ENCODE measurements at regions not wholly inside any gene's neighbourhood (a gene's known extent, or its start where the extent isn't known, plus 50 kb on each side); places are given as distances from the start of the nearest gene placed in this dataset.

DNA sequence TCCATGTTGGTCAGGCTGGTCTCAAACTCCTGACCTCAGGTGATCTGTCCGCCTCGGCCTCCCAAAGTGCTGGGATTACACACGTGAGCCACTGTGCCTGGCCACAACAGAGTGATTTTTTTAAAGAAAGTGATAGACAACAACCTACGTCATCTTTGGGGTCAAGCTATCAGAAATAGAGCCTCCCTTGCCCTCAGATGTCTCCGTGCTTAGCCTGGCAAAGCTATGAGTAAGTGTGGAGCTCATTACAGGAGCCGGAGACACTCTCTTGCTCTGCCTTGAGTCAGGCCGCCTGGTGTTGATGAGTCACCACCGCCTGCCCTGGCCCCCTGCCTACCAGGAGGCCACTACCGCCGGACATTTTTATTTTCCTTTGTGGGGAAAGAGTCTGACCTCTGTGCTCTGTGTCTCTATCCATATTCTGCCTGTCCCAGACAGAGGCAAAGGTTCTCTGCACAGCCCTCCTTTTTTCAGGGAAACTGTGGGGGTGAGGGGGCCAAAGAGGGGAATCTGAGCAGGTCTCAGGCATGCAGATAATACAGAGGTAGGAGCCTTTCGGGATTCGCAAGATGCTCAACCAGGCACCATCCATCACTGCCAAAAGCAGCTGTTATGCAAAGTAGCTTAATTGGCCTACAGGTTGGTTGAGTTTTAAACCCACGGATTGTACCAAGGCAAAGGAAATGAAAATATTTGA is 123.7 kb upstream of the CPEB4 start (continued):
- no peak for TF ChIP-seq FOXP1 (IDR thresholded peaks at IDR 0.05)
- TF ChIP-seq FOXP1 (CRISPR knock-in tag; IDR thresholded peaks at IDR 0.05), result peak; percentile 61
- TF ChIP-seq TEAD2 (CRISPR knock-in tag; IDR thresholded peaks at IDR 0.05), result no peak
- peak; percentile 14; the same call in 1 of the 2 replicates for TF ChIP-seq YEATS4 (CRISPR knock-in tag; IDR thresholded peaks at IDR 0.05; ENCODE audit: borderline replicate concordance)
- TF ChIP-seq HDAC1 (CRISPR knock-in tag; IDR thresholded peaks at IDR 0.05), result no peak
- peak; percentile 95 for TF ChIP-seq JUND (CRISPR knock-in tag; IDR thresholded peaks at IDR 0.05)
- TF ChIP-seq, protein P1, sequence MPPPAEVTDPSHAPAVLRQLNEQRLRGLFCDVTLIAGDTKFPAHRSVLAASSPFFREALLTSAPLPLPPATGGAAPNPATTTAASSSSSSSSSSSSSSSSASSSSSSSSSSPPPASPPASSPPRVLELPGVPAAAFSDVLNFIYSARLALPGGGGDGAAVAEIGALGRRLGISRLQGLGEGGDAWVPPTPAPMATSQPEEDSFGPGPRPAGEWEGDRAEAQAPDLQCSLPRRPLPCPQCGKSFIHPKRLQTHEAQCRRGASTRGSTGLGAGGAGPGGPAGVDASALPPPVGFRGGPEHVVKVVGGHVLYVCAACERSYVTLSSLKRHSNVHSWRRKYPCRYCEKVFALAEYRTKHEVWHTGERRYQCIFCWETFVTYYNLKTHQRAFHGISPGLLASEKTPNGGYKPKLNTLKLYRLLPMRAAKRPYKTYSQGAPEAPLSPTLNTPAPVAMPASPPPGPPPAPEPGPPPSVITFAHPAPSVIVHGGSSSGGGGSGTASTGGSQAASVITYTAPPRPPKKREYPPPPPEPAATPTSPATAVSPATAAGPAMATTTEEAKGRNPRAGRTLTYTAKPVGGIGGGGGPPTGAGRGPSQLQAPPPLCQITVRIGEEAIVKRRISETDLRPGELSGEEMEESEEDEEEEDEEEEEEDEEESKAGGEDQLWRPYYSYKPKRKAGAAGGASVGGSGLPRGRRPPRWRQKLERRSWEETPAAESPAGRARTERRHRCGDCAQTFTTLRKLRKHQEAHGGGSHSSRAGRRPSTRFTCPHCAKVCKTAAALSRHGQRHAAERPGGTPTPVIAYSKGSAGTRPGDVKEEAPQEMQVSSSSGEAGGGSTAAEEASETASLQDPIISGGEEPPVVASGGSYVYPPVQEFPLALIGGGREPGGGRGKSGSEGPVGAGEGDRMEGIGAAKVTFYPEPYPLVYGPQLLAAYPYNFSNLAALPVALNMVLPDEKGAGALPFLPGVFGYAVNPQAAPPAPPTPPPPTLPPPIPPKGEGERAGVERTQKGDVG (CRISPR knock-in tag; IDR thresholded peaks at IDR 0.05; ENCODE audit: borderline replicate concordance), result no peak
- TF ChIP-seq ETV5 (CRISPR knock-in tag; IDR thresholded peaks at IDR 0.05; ENCODE audit: borderline replicate concordance), result peak; percentile 83
- TF ChIP-seq FIP1L1 (IDR thresholded peaks at IDR 0.05; ENCODE audit: borderline replicate concordance, insufficient read depth, low read depth, low read length), result no peak
- TF ChIP-seq, protein P2, sequence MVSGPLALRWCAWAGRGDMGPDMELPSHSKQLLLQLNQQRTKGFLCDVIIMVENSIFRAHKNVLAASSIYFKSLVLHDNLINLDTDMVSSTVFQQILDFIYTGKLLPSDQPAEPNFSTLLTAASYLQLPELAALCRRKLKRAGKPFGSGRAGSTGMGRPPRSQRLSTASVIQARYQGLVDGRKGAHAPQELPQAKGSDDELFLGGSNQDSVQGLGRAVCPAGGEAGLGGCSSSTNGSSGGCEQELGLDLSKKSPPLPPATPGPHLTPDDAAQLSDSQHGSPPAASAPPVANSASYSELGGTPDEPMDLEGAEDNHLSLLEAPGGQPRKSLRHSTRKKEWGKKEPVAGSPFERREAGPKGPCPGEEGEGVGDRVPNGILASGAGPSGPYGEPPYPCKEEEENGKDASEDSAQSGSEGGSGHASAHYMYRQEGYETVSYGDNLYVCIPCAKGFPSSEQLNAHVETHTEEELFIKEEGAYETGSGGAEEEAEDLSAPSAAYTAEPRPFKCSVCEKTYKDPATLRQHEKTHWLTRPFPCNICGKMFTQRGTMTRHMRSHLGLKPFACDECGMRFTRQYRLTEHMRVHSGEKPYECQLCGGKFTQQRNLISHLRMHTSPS (CRISPR knock-in tag; IDR thresholded peaks at IDR 0.05; ENCODE audit: low read depth), result peak; percentile 64; the same call in 1 of the 2 replicates
- no peak for TF ChIP-seq MYNN (CRISPR knock-in tag; IDR thresholded peaks at IDR 0.05; ENCODE audit: low read depth)
- no peak for TF ChIP-seq ATM (IDR thresholded peaks at IDR 0.05; ENCODE audit: borderline replicate concordance)
- TF ChIP-seq ZZZ3 (CRISPR knock-in tag; IDR thresholded peaks at IDR 0.05; ENCODE audit: borderline replicate concordance), result no peak
- TF ChIP-seq YEATS2 (CRISPR knock-in tag; IDR thresholded peaks at IDR 0.05; ENCODE audit: borderline replicate concordance), result peak; percentile 43; the same call in 1 of the 2 replicates
- TF ChIP-seq, protein P3, sequence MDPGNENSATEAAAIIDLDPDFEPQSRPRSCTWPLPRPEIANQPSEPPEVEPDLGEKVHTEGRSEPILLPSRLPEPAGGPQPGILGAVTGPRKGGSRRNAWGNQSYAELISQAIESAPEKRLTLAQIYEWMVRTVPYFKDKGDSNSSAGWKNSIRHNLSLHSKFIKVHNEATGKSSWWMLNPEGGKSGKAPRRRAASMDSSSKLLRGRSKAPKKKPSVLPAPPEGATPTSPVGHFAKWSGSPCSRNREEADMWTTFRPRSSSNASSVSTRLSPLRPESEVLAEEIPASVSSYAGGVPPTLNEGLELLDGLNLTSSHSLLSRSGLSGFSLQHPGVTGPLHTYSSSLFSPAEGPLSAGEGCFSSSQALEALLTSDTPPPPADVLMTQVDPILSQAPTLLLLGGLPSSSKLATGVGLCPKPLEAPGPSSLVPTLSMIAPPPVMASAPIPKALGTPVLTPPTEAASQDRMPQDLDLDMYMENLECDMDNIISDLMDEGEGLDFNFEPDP (CRISPR knock-in tag; conservative IDR thresholded peaks at IDR 0.05), result no peak
- TF ChIP-seq SMAD3 (CRISPR knock-in tag; IDR thresholded peaks at IDR 0.05), result 0 out of 2 replicates have a peak, but pooled peaks have one; percentile 18
- no peak for TF ChIP-seq PAX8 (CRISPR knock-in tag; IDR thresholded peaks at IDR 0.05; ENCODE audit: borderline replicate concordance)
- TF ChIP-seq FOXO1 (CRISPR knock-in tag; IDR thresholded peaks at IDR 0.05), result peak; percentile 30; the same call in 1 of the 2 replicates
- peak; percentile 63; the same call in 1 of the 2 replicates for TF ChIP-seq CBX5 (CRISPR knock-in tag; IDR thresholded peaks at IDR 0.05; ENCODE audit: borderline replicate concordance)
- TF ChIP-seq XBP1 (CRISPR knock-in tag; IDR thresholded peaks at IDR 0.05), result no peak
- TF ChIP-seq ATF1 (CRISPR knock-in tag; IDR thresholded peaks at IDR 0.05), result no peak
- TF ChIP-seq, protein P4, sequence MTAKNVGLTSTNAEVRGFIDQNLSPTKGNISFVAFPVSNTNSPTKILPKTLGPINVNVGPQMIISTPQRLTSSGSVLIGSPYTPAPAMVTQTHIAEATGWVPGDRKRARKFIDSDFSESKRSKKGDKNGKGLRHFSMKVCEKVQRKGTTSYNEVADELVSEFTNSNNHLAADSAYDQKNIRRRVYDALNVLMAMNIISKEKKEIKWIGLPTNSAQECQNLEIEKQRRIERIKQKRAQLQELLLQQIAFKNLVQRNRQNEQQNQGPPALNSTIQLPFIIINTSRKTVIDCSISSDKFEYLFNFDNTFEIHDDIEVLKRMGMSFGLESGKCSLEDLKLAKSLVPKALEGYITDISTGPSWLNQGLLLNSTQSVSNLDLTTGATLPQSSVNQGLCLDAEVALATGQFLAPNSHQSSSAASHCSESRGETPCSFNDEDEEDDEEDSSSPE (CRISPR knock-in tag; IDR thresholded peaks at IDR 0.05), result no peak
- no peak for TF ChIP-seq NFIC (IDR thresholded peaks at IDR 0.05; ENCODE audit: low read length)
- 0 out of 2 replicates have a peak, but pooled peaks have one; percentile 38 for TF ChIP-seq ZNF605 (CRISPR knock-in tag; IDR thresholded peaks at IDR 0.05)

Data from HepG2 (cell line).